H9 (cell line): ENCODE measurements at regions not wholly inside any gene's neighbourhood (a gene's known extent, or its start where the extent isn't known, plus 50 kb on each side); places are given as distances from the start of the nearest gene placed in this dataset.

Experiments
- DNase-seq: peaks from one replicate; pipeline ENCODE4 v3.0.0-alpha.2; 2017
- H2AFZ ChIP-seq: one replicate; pipeline ENCODE4 v1.6.1; 2013; ENCODE audit warnings: mild to moderate bottlenecking, low read length, control low read depth, moderate library complexity
- H2AK5ac ChIP-seq: 2 replicates; pipeline ENCODE4 v1.6.1; 2013; ENCODE audit warnings: low read length, control low read depth, mixed read lengths; ENCODE audit not compliant: insufficient read length
- H2BK120ac ChIP-seq: one replicate; pipeline ENCODE4 v1.6.1; 2013; ENCODE audit warnings: low read depth, mild to moderate bottlenecking, low read length, control low read depth, inconsistent platforms; ENCODE audit not compliant: poor library complexity, severe bottlenecking
- H2BK12ac ChIP-seq: 2 replicates; pipeline ENCODE4 v1.6.1; 2013; ENCODE audit warnings: low read length, control low read depth, mixed read lengths, low read depth; ENCODE audit not compliant: insufficient read length
- H2BK15ac ChIP-seq: 2 replicates; pipeline ENCODE4 v1.6.1; 2013; ENCODE audit warnings: low read depth, low read length, control low read depth
- H2BK20ac ChIP-seq: one replicate; pipeline ENCODE4 v1.6.1; 2013; ENCODE audit warnings: low read depth, mild to moderate bottlenecking, low read length, control low read depth, inconsistent platforms; ENCODE audit not compliant: poor library complexity, severe bottlenecking
- H2BK5ac ChIP-seq: 2 replicates; pipeline ENCODE4 v1.6.1; 2013; ENCODE audit warnings: low read length, control low read depth, mixed read lengths; ENCODE audit not compliant: insufficient read length
- H3K14ac ChIP-seq: 2 replicates; pipeline ENCODE4 v1.6.1; 2013; ENCODE audit warnings: low read length, control low read depth; ENCODE audit not compliant: insufficient read depth
- H3K18ac ChIP-seq: 2 replicates; pipeline ENCODE4 v1.6.1; 2013; ENCODE audit warnings: low read depth, mild to moderate bottlenecking, mixed read lengths, low read length, control low read depth; ENCODE audit not compliant: insufficient read length
- H3K23ac ChIP-seq: 2 replicates; pipeline ENCODE4 v1.6.1; 2013; ENCODE audit warnings: low read length, control low read depth, mixed read lengths, low read depth; ENCODE audit not compliant: insufficient read length
- H3K23me2 ChIP-seq: 2 replicates; pipeline ENCODE4 v1.6.1; 2013; ENCODE audit warnings: low read depth, mild to moderate bottlenecking, mixed read lengths, low read length, control low read depth; ENCODE audit not compliant: insufficient read length, poor library complexity, severe bottlenecking
- H3K27ac ChIP-seq: 2 replicates; pipeline ENCODE4 v1.5.1; 2013; ENCODE audit warnings: low read length, control low read depth, mixed read lengths, low read depth; ENCODE audit not compliant: insufficient read length
- H3K27me3 ChIP-seq: 2 replicates; pipeline ENCODE4 v1.6.1; 2013; ENCODE audit warnings: low read length, control low read depth, inconsistent platforms; ENCODE audit not compliant: insufficient read depth
- H3K4ac ChIP-seq: 2 replicates; pipeline ENCODE4 v1.6.1; 2013; ENCODE audit warnings: low read depth, mild to moderate bottlenecking, control low read depth, inconsistent platforms, low read length, moderate library complexity
- H3K4me1 ChIP-seq: 2 replicates; pipeline ENCODE4 v1.6.1; 2013; ENCODE audit warnings: low read length, control low read depth, inconsistent platforms; ENCODE audit not compliant: insufficient read depth
- H3K4me2 ChIP-seq: 2 replicates; pipeline ENCODE4 v1.6.1; 2013; ENCODE audit warnings: low read length, control low read depth, mixed read lengths; ENCODE audit not compliant: insufficient read length, insufficient read depth
- H3K56ac ChIP-seq: 2 replicates; pipeline ENCODE4 v1.6.1; 2013; ENCODE audit warnings: low read depth, mild to moderate bottlenecking, mixed read lengths, low read length, control low read depth; ENCODE audit not compliant: insufficient read length
- H3K79me1 ChIP-seq: 2 replicates; pipeline ENCODE4 v1.6.1; 2013; ENCODE audit warnings: low read depth, mild to moderate bottlenecking, moderate library complexity, low read length, control low read depth, inconsistent platforms; ENCODE audit not compliant: insufficient read depth, poor library complexity, severe bottlenecking
- H3K79me2 ChIP-seq: 2 replicates; pipeline ENCODE4 v1.6.1; 2013; ENCODE audit warnings: low read length, control low read depth, inconsistent platforms; ENCODE audit not compliant: insufficient read depth
- H3K9ac ChIP-seq: 2 replicates; pipeline ENCODE4 v1.6.1; 2013; ENCODE audit warnings: low read length, control low read depth, mixed read lengths; ENCODE audit not compliant: insufficient read length; ENCODE audit errors: extremely low read depth
- H3K9me3 ChIP-seq: one replicate; pipeline ENCODE4 v1.6.1; 2013; ENCODE audit warnings: low read depth, low read length, inconsistent platforms; ENCODE audit not compliant: control insufficient read depth
- H3T11ph ChIP-seq: one replicate; pipeline ENCODE4 v1.6.1; 2013; ENCODE audit warnings: mild to moderate bottlenecking, low read length, control low read depth, inconsistent platforms
- H4K20me1 ChIP-seq: one replicate; pipeline ENCODE4 v1.6.1; 2013; ENCODE audit not compliant: control insufficient read depth, insufficient read length, insufficient read depth
- H4K5ac ChIP-seq: 2 replicates; pipeline ENCODE4 v1.6.1; 2013; ENCODE audit warnings: low read depth, mild to moderate bottlenecking, mixed read lengths, low read length, control low read depth; ENCODE audit not compliant: insufficient read length
- H4K8ac ChIP-seq: replicated peaks from 2 replicates; pipeline ENCODE4 v1.6.1; 2013; ENCODE audit warnings: low read length, control low read depth, mixed read lengths, low read depth; ENCODE audit not compliant: insufficient read length
- H4K91ac ChIP-seq: 2 replicates; pipeline ENCODE4 v1.6.1; 2013; ENCODE audit warnings: low read depth, mild to moderate bottlenecking, moderate library complexity, mixed read lengths, low read length, control low read depth; ENCODE audit not compliant: insufficient read length
- H3K27ac Mint-ChIP-seq, 3 experiments: 2 replicates in 2 of 3; 3 replicates in 1 of 3; pipeline ENCODE4 v1.8.0; 2020 to 2021; ENCODE audit warnings: mixed read lengths in 3 of 3, mild to moderate bottlenecking in 1 of 3, moderate library complexity in 1 of 3
- H3K27me3 Mint-ChIP-seq: 2 replicates; pipeline ENCODE4 v1.8.0; 2021; ENCODE audit warnings: low read depth, mild to moderate bottlenecking, moderate library complexity, mixed read lengths
- H3K36me3 Mint-ChIP-seq, 3 experiments: 2 replicates in 2 of 3; 3 replicates in 1 of 3; pipeline ENCODE4 v1.8.0; 2020 to 2021; ENCODE audit warnings: low read depth in 3 of 3, mixed read lengths in 3 of 3; ENCODE audit not compliant: insufficient read depth in 1 of 3
- H3K4me1 Mint-ChIP-seq, 2 experiments: 2 replicates each; pipeline ENCODE4 v1.8.0; 2020; ENCODE audit warnings: mixed read lengths in 2 of 2
- H3K4me3 Mint-ChIP-seq, 2 experiments: 2 replicates in 1 of 2; 3 replicates in 1 of 2; pipeline ENCODE4 v1.8.0; 2020 to 2021; ENCODE audit warnings: mild to moderate bottlenecking in 2 of 2, mixed read lengths in 2 of 2, moderate library complexity in 1 of 2
- H3K9me3 Mint-ChIP-seq, 2 experiments: 2 replicates in 1 of 2; 3 replicates in 1 of 2; pipeline ENCODE4 v1.8.0; 2020; ENCODE audit warnings: mild to moderate bottlenecking in 2 of 2, mixed read lengths in 2 of 2, moderate library complexity in 1 of 2
- WGBS: extraction: QIAGEN DNeasy Blood & Tissue Kit; methylation state at CpG from one replicate; pipeline ENCODE4 v1.1.7; 2013; ENCODE audit warnings: missing lambda C conversion rate, low lambda C conversion rate, mixed read lengths; ENCODE audit not compliant: insufficient read length; ENCODE audit errors: extremely low coverage; 5-methylcytosine and 5-hydroxymethylcytosine counted together
- TF ChIP-seq, protein P1 (sequence below): fragments of 200-600 bp; sonication (generic); conservative IDR thresholded peaks from 3 replicates; pipeline ENCODE4 v1.8.0; 2021; ENCODE audit warnings: antibody characterized with exemption, mild to moderate bottlenecking

DNA sequence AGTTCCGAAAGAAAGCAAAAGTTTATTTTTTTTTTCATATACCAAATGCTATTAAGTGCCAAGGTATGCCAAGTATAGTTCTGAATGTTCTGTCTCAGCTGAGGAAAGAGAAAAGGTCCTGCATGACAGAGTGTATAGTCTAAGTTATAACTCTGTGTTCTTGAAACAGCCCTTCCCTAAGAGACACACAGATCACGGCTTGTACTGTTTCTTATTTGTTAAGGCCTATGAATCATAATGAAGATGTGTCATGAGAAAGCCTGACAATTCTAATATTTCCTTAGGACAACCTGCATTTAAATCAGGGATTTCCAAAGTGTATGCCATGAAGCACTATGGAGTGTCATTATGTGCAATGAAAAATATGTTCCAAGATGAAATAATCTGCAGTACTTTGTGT, 538.7 kb upstream of the CDH4 start:
- Histone ChIP-seq H4K5ac (no peak overlapping the region), H4K8ac (no peak overlapping the region), H3K23ac (no peak overlapping the region), H4K20me1 (no peaks in the 10 kb centered on the region), H3K9ac (no peak overlapping the region), H2BK12ac (no peak overlapping the region), H2BK15ac (no peak overlapping the region), H3K4me2 (no peak overlapping the region), H3K18ac (no peak overlapping the region), H3K79me1 (no peaks in the 10 kb centered on the region), H3K56ac (no peak overlapping the region), H2BK5ac (no peak overlapping the region), H3K4me1 (no peaks in the 10 kb centered on the region), H2BK120ac (no peak overlapping the region), H3K23me2 (no peaks in the 10 kb centered on the region), H3T11ph (no peak overlapping the region), H2AK5ac (no peak overlapping the region), H3K9me3 (no peaks in the 10 kb centered on the region), H4K91ac (no peak overlapping the region), H3K4ac (no peak overlapping the region), H3K79me2 (no peaks in the 10 kb centered on the region), H3K27me3 (no peaks in the 10 kb centered on the region), H3K27ac (no peak overlapping the region), H3K14ac (no peak overlapping the region), H2AFZ (no peak overlapping the region), H2BK20ac (no peak overlapping the region)
- no peak overlapping the region for H3K27ac Mint-ChIP-seq
- H3K4me1 Mint-ChIP-seq: peaks cover 12 to 15% of the 10 kb centered on the region in 2 experiments
- no peaks in the 10 kb centered on the region for H3K9me3 Mint-ChIP-seq
- H3K36me3 Mint-ChIP-seq: 0 out of 7 replicates have a peak, but pooled peaks cover 0 to under 1% (median 0%) of the 10 kb centered on the region in 3 experiments
- TF ChIP-seq, protein P1, sequence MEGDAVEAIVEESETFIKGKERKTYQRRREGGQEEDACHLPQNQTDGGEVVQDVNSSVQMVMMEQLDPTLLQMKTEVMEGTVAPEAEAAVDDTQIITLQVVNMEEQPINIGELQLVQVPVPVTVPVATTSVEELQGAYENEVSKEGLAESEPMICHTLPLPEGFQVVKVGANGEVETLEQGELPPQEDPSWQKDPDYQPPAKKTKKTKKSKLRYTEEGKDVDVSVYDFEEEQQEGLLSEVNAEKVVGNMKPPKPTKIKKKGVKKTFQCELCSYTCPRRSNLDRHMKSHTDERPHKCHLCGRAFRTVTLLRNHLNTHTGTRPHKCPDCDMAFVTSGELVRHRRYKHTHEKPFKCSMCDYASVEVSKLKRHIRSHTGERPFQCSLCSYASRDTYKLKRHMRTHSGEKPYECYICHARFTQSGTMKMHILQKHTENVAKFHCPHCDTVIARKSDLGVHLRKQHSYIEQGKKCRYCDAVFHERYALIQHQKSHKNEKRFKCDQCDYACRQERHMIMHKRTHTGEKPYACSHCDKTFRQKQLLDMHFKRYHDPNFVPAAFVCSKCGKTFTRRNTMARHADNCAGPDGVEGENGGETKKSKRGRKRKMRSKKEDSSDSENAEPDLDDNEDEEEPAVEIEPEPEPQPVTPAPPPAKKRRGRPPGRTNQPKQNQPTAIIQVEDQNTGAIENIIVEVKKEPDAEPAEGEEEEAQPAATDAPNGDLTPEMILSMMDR: no peak
- no peak overlapping the region for H3K4me3 Mint-ChIP-seq
- no peaks in the 10 kb centered on the region for H3K27me3 Mint-ChIP-seq
- no peak for DNase-seq
- WGBS: no CpG with 5 or more reads among the region's 2 CpGs
